ENCODE measurements at regions not wholly inside any gene's neighbourhood (a gene's known extent, or its start where the extent isn't known, plus 50 kb on each side); places are given as distances from the start of the nearest gene placed in this dataset.

DNA sequence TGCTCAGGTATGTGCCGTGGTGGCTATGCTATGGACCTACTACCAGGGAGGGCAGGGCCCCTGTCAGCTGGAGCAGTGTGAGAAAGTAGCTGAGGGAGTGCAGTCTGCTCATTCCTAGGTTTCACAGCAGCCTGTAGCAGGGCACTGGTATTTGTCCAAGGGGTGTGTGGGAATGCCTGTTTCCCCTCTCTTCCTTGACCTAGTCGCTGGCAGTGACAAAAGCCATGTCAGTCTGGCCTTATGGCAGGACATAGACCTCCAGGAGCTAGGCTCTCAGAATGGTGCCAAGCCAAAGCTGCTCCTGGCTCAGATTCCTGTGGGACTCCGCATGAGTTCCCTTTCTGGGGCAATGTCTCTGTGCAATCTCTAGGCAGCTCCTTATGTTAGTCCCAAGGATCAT is 253.9 kb upstream of the TYRP1 start:
- TF ChIP-seq, protein P1, sequence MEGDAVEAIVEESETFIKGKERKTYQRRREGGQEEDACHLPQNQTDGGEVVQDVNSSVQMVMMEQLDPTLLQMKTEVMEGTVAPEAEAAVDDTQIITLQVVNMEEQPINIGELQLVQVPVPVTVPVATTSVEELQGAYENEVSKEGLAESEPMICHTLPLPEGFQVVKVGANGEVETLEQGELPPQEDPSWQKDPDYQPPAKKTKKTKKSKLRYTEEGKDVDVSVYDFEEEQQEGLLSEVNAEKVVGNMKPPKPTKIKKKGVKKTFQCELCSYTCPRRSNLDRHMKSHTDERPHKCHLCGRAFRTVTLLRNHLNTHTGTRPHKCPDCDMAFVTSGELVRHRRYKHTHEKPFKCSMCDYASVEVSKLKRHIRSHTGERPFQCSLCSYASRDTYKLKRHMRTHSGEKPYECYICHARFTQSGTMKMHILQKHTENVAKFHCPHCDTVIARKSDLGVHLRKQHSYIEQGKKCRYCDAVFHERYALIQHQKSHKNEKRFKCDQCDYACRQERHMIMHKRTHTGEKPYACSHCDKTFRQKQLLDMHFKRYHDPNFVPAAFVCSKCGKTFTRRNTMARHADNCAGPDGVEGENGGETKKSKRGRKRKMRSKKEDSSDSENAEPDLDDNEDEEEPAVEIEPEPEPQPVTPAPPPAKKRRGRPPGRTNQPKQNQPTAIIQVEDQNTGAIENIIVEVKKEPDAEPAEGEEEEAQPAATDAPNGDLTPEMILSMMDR (IDR thresholded peaks at IDR 0.05): no peak
- no peak for TF ChIP-seq POLR2A (IDR thresholded peaks at IDR 0.05)

Data from vagina (tissue), 2 donors.